GM10266 (cell line): ENCODE measurements at regions not wholly inside any gene's neighbourhood (a gene's known extent, or its start where the extent isn't known, plus 50 kb on each side); places are given as distances from the start of the nearest gene placed in this dataset.

Source experiments
- DNase-seq: peaks from one replicate; pipeline ENCODE4 v3.0.0; 2012; ENCODE audit errors: extremely low spot score
- CTCF ChIP-seq: IDR thresholded peaks from 2 replicates; pipeline ENCODE4 v1.5.1; 2012; ENCODE audit warnings: mild to moderate bottlenecking, low read depth; ENCODE audit not compliant: control insufficient read depth, insufficient read depth; ENCODE audit errors: missing control alignments

DNA sequence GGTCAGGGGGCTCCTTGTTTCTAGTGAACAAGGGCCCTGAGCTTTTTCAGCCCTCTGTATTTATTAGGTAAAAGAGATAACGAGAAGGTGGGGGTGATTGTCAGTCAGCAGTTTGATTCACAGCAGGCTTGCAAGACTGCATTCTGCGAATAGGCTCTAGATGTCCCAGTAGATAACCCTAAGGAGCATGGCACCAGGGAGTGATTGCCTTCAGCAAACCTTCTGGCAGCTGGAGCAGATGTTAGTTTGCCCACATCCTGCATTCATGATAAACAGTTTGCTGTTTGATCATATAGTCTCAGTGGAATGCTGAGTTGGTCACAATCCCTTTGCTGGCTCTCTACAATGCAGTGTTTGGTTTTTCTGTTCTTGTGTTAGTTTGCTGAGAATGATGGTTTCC is 161.3 kb upstream of the GADL1 start:
- TF ChIP-seq CTCF: no peak

GRCh38 chr3:31057891-31058290 is 163.4 kb upstream of the GADL1 start:
- DNase-seq: no peak
- TF ChIP-seq CTCF: no peak

More for the DNA sequence above, 161.3 kb upstream of the GADL1 start:
- no peak for DNase-seq

- no peak for TF ChIP-seq CTCF
- no peak for DNase-seq
Measured at GRCh38 chr3:31064021-31064420, 169.6 kb upstream of the GADL1 start.

DNA sequence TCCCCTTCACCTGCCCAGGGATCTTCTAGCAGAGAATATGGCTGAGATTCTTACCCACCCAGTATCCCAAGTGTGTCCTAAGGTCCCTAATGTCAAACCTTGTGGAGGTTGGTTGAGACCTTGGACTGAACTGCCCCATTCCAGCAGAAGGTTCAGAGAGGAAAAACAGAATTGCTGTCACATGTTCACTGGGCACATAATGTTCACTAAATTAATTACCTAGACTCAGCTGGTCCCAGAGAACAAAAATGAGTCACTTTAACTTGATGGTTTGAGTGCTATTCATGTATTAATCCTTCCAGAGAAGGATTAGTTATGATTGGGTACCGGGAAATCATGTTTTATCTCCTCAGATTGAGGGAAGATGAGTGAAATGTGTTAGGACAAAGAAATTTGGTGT is 171.3 kb upstream of the GADL1 start:
- no peak for TF ChIP-seq CTCF
- DNase-seq: no peak

DNA sequence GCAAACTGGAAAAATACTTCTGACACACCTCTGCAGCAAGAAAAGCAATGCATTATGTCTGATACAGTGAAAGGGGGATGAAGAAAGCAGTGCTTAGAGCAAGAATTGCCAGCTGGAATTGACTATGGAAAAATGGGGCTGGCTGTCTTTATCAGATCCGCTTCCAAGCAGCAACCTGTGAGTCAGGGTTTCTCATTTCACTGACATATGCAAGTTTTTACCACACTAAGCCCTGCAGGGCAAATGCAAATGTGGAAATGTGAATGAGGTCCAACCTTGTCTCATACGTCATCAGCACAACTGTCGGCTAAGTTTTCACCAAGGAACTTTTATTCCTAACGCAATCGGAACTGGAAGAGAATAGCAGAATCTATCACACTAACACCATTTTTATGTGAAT is 172.5 kb upstream of the GADL1 start:
- no peak for TF ChIP-seq CTCF
- DNase-seq: no peak

DNA sequence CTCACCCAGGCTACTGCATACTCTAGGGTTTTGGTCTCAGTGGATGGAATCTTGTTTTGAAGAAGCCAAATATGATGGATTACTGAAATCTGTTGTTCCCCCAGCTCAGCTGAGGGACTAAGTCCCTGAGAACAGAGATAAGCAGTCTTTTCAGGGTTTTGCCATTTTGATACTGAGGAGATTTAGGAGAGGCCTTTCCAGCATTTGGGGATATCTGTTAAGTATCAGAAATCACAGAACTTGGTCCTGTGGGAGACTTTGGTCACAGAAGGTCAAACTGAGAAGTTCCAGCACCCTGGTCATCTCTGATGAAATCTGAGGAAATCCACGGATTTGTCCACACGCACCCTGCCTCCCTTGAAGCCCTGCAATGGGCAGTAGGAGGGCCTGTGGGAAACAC is 181.0 kb upstream of the GADL1 start:
- TF ChIP-seq CTCF: no peak
- no peak for DNase-seq

DNA sequence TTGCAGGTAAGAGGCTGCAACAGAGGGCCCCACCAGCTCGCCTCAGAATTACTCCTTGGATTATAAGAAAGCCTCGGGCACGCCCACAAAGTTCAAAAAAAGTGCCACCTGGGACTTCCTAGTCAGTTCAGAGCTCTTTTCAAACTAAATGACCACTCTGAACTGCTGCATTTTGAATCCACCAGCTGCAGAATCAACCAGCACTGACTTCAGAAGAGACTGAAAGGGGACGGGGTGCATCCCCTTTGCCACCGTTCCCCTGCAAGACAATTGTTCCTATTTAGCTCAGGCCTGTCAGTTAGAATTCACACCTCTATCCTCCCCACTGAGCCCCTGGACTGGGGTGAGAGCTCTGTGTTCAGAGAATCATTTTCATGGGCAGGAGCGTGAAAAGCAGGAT is 181.4 kb upstream of the GADL1 start:
- no peak for DNase-seq

More for the DNA sequence above, 181.4 kb upstream of the GADL1 start:
- no peak for TF ChIP-seq CTCF
